Endothelial cell of umbilical vein (primary cell): ENCODE measurements at regions not wholly inside any gene's neighbourhood (a gene's known extent, or its start where the extent isn't known, plus 50 kb on each side); places are given as distances from the start of the nearest gene placed in this dataset.

Experiments used
- CTCF ChIP-seq, 2 donors: IDR thresholded peaks; 1 replicate in 1 of 2; 2 replicates in 1 of 2; pipeline ENCODE4 v1.5.1; 2011; ENCODE audit warnings: low read length in 2 of 2, mild to moderate bottlenecking in 2 of 2, moderate library complexity in 2 of 2, control low read depth in 1 of 2, inconsistent platforms in 1 of 2, low read depth in 1 of 2; ENCODE audit not compliant: insufficient read depth in 1 of 2; ENCODE audit errors: extremely low read depth in 1 of 2
- EZH2 ChIP-seq: IDR thresholded peaks from 2 replicates; pipeline ENCODE4 v1.6.1; 2012; ENCODE audit warnings: borderline replicate concordance, low read depth, mild to moderate bottlenecking, moderate library complexity, low read length, inconsistent platforms; ENCODE audit not compliant: severe bottlenecking
- GATA2 ChIP-seq: IDR thresholded peaks from 2 replicates; pipeline ENCODE4 v1.7.0; 2011; ENCODE audit warnings: low read depth, mild to moderate bottlenecking, moderate library complexity, mixed read lengths, low read length; ENCODE audit not compliant: insufficient read length, insufficient read depth
- POLR2A ChIP-seq: IDR thresholded peaks from 2 replicates; pipeline ENCODE4 v1.6.1; 2012; ENCODE audit warnings: low read depth, mild to moderate bottlenecking, control low read depth, low read length

DNA sequence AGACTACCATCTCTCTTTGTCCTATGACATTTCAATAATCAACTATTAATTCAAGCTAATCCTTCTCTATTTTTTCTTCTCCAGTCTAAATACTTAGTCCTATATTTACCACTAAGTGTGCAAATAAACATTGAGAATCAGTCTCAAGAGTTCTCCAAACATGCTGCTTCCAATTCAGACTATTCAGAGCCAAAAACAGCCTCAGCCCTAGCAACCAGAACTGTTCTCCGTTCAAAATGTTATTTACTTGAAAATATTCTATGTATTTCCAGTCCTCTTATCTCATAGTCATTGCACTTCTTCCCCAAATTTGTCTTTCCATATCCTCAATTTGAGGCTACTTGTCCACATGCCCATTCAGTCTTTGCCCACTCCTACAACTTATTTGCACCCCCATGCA lies 805.5 kb downstream of the IGSF11 start:
- TF ChIP-seq GATA2 (no peak), CTCF (IDR thresholded peaks at IDR 0.05; ENCODE audit: extremely low read depth in 1 of 2, insufficient read depth in 1 of 2, low read depth in 1 of 2, low read length in 2 of 2) (no peak), EZH2 (no peak), POLR2A (no peak)
